GM19324 (cell line): ENCODE measurements at regions not wholly inside any gene's neighbourhood (a gene's known extent, or its start where the extent isn't known, plus 50 kb on each side); places are given as distances from the start of the nearest gene placed in this dataset.

ENCODE experiments used
- ATAC-seq: cut with Tn5 transposase; IDR thresholded peaks from one replicate; pipeline ENCODE4 v1.9.1; 2021; ENCODE audit warnings: mild to moderate bottlenecking, moderate library complexity; ENCODE audit not compliant: unreplicated experiment, low FRiP score

DNA sequence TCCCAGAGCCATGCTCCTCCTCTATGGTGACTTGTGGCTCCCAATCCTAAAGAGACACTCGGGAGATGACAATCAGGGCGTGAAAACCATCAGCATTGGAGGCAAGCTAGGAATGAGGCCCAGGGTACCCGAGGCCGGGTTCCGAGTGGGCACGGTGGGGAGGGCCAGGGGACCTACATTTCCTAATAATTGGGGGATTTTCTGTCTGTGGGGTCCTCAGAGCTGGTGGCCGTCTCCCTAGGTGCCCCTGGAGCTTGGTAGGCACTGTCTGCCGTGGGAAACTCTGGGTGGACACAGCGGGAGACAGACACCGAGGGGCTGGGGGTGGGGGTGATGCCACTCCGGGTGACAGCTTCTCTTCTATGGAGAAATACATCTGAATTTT, 312.5 kb upstream of the TNRC6C start:
- ATAC-seq, result no peak

DNA sequence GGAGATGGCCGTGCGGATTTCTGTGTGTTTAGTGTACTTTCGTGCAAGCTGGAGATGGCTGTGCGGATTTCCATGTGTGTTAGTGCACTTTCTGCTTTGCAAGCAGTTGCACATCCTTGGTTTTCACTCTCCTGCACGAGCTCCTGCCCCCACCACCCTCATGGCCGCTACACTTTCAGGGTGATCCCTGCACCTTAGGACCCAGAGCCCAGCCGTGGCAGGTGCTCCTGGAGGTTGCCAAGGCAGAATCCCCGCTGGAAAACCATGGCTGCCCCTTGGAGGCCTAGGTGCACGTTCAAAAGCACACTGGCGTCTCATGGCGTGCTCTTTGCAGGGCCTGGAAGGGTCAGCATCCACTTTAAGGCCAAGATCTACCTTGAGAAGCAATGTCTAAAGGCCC, 311.0 kb upstream of the TNRC6C start:
- ATAC-seq, result no peak

DNA sequence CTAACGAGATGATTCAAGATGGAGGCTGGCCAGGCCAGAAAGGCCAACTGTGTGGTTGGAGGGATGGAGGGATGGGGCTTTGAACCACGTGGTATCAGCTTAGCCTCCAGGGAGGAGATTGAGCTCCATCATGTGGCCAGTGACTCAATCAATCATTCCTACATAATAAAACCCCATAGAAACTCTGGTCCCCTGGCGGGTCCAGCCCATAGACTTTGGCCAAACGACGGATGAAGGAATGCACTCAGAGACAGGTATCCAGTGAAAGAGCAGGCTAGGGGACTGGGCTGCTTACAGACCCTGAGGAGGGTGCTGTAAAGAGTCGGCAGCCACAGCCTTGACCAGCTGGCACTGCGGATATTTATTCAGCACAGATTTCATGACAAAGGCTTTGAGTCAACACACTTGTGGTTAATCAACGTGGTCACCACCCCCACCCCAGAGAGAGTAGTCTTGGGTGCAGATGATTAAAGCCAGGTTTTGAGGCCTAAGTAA, 308.7 kb upstream of the TNRC6C start:
- ATAC-seq, result no peak

DNA sequence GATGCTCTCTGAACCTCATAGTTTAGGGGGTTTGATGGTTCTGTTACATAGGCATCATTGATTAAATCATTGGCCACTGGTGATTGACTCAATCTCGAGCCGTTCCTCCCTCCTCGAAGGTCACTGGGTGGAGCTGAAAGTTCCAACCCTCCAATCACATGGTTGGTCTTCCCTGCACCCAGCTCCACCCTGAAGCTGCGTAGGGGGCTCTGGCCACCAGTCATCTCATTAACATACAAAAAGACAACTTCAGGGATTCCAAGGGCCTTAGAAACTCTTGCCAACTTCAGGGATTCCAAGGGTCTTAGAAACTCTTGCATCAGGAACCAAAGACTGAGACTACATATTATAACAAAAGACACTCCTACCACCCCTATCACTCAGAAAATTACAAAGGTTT, 306.5 kb upstream of the TNRC6C start:
- ATAC-seq, result no peak

DNA sequence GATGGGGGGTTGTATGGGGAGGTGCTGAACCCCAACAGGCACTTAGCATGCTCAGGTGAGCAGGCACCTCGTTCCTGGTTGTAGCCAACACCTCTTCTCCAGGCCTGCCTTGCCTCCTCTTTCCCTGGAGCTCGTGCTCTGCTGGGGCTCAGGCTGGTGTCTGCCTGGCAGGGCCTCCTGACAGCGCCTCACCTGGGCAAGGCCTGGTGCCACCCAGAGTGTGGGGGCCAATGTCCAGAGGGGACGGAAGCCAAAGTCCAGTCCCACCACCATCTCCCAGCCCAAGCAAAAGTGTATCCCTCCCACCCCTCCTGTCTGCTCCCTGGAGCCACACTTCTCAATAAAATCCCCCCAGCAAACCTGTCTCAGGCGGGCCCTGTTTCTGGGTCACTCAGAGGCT, 304.2 kb upstream of the TNRC6C start:
- ATAC-seq, result no peak

DNA sequence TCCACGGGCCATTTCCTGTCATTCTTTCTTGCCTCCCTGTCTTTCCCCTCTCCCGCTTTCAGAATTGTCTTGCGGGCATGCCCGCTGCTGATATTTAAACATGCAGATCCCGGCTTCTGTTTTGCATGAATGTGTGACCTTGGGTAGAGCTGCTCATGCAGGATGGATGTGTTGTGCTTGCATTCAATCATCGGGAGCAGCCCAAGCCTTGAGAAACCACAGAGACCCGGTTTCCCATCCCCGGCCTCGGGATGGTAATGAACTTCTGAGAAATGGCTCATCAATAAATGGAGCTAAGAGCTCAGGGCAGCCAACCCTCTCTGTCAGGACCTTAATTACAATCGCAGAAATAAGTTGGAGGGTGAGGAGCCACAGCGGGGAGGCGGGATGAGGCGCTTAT, 303.7 kb upstream of the TNRC6C start:
- no peak for ATAC-seq

DNA sequence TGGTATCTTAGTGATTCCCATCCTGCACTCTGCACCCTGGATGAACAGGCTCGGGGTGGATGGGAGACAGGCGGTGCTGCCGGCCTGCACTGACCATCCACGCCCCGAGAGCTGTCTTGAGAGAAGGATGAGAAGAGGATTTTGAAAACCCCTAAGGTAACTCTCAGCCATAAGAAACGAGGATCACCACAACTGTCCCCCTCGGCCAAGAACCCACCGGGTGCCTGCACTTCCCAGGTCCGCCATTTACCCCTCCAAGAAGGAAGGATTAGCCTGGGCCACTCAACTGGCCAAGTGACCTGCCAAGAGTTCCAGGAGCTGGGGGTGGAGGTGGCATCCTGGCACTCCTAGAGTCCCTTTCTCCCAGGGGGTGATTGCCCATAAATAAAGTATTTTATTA, 302.4 kb upstream of the TNRC6C start:
- no peak for ATAC-seq

DNA sequence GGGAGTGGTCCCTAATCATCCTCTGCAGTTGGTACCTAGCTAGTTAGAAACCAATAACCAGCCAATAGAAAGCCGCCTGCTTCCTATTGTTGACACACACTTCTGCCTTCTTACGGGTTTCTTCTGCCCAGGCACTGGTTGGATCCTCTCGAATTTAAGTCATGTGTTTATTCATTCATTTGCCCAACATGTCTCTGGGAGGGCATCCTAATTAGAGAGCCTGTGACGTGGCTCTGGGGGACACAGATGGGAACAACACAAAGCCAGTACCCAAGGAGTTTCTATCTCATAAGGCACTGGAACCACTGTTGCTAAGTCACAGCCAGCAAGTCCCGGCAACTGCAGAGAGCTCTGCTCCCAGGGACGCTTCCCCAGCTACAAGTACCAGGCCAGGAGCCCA, 300.7 kb upstream of the TNRC6C start:
- ATAC-seq, result no peak

DNA sequence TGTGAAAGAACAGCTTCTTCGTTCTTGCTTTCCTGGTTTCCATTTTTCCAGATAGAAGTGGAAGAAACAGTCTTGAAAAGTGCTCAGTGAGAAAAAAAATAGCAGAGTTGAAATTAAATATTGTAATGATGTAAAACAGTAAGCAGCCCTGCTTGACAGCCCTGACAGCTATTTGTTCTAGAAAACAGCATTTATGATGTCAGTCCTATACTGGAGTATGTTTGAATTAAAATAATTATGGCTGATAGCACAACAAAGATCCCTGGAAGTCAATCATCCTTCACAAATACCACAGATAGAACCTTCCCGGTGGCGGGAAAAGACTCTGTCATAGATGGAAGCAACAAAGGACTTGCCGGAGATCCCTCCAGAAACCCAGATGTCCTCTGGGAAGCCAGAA, 298.0 kb upstream of the TNRC6C start:
- no peak for ATAC-seq

DNA sequence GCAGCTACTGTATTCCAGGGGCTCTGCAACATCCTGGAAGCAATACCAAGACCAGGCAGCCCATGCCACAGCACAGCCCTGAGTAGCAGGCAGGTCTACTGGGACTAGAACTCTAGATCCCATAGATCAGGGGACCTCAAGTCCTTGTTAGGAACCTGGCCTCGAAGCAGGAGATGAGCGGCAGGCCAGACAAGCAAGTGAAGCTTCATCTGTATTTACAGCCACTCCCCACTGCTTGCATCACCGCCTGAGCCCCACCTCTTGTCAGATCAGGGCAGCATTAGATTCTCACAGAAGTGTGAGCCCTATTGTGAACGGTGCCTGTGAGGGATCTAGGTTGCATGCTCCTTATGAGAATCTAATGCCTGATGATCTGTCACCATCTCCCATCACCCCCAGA, 295.7 kb upstream of the TNRC6C start:
- no peak for ATAC-seq

DNA sequence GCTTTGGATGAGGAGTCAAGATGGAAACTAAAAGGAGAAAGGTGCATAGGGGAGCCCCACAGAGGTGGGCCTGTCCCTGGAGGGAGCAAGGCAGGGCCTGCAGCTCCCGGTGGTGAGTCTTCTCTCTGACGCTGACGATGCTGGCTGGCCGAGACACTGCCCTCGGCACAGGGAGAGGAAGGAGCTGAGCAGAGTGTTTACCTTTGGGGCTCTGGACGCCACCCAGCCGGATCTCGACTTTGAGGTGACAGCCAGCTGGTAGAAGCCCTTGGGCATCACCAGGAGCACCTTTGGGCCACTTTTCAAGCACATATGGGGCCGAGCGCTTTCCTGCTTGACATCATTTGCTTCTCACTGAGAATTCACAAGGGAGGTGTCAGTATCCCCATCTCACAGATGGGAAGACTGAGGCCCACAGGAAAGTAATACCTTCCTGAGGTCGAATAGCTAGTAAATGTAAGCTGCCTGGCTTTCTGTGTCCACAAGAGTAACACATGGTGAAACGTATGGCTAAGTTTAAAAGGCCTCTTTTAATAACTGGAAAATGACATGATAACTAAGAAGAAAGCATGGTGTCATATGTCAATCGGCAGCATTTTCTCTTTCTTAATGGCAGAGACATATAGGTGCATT, 294.3 kb upstream of the TNRC6C start:
- ATAC-seq, result no peak

DNA sequence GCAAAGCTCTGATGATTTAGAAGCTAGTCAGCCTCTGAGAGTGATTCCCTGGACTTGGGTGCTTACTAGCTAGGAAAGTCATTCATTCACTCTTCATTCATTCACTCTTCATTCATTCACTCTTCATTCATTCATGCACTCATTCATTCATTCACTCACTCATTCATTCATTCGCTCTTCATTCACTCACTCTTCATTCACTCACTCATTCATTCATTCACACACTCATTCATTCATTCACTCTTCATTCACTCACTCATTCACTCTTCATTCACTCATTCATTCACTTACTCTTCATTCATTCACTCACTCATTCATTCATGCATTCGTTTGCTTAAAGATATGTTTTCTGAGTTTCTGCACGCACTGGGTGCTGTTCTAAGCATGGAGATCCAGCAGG, 292.7 kb upstream of the TNRC6C start:
- no peak for ATAC-seq

DNA sequence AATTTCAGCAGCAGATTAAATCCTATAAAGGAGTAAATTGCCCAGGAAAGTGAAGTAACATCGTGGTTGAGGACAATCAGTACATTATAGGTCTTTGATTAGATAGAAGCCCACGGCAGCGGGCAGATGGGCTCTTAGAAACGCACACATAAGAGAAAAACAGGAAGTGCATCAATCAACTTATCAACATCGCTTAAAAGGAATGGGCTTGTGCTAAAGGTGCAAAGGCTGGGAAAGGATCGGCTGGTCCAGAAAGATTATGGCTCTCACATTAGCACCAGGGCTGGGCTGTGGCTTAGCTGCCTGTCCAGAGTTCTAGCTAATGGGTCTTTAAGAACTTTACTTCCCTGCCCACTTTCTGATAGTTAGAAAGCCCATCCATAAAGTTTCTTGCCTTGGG, 292.0 kb upstream of the TNRC6C start:
- no peak for ATAC-seq

DNA sequence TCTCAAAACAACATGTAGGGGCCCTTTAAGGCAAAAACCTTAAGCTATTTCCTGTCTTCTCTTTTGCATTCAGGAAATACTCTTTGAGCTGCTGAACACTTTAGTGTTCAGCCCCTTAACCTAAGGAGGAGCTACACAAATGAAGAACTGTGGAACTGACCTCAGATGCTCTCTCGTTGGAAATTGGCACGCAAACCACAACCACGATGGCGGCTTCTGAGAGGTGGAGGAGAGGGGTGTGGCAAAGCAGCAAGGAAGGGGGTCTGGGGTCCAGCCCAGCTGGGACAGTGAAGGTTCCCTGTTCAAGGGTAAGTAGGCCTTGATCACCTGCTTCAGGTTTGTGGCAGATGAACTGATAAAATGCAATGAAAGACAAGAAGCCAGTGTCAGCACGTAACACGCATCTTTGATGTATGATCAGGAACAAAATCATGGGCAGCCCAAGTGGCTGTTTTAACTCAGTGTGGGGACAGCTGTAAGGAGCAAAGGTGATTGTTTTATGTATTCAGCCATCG, 291.6 kb upstream of the TNRC6C start:
- no peak for ATAC-seq

DNA sequence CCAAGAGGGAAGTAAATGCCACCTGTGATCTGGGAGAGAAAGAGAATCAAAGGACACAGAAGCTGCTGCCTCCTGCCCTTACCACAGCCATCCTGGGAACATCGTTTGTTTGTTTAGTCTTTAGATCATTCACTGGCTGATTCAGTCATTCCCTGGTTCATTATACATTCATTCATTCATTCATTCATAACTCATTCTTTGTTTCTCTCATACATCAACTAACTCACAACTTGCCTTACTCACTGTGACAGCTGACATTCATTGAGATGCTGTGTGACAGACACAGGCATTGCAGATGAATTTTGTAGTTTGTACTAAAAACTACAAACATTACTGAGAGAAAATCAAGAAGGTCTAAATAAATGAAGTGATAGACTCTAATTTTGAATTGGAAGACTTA, 291.0 kb upstream of the TNRC6C start:
- no peak for ATAC-seq

DNA sequence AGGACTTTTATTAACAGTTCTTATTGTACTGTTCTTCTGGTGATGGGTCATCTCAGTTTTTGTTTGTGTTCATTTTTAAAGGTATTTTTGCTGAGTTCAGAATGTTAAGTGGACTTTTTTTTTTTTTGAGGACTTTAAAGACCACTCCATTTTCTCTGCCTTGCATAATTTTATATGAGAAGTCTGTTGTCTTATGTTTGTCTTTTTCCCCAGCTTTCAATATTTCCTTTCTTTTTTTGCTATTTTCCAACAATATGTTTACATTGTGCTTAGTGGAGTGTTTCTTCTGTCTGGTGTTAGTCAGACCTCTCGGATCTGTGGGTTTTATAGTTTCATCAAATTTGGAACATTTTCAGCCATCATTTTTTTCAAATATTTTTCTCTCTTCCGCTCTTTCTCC, 290.0 kb upstream of the TNRC6C start:
- ATAC-seq, result no peak

DNA sequence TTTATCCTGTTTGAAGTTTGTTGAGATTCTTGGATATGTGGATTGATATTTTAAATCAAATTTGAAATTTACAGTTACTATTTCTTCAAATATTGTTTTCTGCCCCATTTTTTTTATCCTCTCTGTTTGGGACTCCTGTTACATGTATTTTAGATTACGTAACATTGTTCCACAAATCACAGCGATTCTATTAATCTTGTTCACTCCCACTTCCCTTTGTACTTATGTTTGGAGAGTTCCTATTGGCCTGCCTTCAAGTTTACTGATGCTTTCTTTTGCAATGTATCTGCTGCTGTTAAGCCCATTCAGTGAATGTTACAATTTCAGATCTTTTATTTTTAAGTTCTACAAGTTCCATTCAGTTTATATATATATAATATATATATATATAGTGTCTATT, 288.3 kb upstream of the TNRC6C start:
- ATAC-seq, result no peak

DNA sequence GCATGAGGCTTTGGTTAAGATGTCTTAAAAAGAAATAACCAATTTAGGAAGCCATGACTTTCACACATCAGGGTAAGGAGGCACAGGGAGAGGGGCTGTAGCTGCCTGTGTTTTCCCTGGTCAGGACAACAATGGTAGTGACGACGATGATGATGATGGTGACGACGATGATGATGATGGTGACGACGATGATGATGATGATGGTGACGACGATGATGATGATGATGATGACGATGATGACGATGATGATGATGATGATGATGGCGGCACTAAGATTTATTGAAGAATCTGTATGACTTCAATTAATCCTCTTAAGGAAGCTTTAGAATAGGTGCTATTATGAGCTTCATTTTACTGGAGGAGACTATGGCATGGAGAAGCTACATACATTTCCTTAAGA, 284.1 kb upstream of the TNRC6C start:
- no peak for ATAC-seq

DNA sequence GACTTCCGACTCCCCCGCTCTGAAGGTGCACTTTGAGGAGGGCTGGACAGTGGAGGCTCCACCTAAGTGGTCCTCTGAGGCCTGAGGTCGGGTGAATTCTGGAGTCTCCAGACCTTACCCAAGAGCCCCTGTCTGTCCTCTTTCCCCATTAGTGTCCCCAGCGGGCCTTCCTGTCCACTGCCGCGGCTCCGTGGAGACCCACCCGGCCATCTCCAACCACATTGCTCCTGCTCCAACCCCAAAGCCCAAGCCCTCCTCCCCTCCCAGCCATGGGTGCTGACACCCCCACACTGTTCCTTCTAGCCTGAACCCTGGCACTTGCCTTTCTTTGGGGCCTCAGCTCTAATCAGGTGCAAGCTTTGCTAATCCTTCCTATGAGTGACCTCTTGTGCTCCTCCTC, 283.1 kb upstream of the TNRC6C start:
- no peak for ATAC-seq

DNA sequence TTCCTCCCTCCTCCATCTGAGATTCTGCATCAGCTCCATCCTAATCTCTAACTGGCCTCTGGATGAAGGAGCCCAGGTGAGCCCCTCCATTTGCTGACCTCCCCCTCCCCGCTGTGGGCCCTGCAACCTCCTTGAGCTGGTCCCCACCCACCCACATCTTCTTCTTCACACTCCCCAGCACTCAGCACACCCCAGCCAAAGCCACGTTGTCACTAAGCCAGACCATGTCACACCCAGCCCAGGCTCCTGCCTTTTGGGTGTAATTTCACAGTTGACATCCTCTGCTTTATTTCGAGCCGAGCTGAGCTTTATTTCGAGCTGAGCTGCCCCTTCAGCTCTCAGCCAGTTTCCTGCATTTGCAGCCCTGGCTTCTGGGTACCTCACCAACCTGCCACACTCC, 282.7 kb upstream of the TNRC6C start:
- no peak for ATAC-seq

DNA sequence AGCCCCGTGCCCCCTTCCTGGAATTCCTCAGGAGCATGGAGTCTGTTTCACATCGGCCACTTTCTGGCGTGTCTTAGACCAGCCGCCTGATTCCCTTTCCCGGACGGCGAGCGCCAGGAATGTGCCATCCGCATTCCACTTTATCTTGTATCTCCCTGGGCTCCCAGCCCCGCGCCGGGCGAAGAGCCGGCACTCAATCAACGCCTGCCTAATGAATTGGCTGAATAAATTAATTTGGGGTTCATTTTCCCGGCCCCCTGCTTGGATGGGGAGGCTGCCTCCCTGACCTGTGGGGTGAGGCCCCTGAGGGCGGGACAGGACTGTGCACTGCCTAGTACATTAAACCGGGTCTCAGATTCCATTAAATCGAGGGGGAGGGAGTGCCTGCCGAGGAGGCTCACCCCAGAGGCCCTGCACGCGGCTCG, 282.3 kb upstream of the TNRC6C start:
- ATAC-seq, result no peak

DNA sequence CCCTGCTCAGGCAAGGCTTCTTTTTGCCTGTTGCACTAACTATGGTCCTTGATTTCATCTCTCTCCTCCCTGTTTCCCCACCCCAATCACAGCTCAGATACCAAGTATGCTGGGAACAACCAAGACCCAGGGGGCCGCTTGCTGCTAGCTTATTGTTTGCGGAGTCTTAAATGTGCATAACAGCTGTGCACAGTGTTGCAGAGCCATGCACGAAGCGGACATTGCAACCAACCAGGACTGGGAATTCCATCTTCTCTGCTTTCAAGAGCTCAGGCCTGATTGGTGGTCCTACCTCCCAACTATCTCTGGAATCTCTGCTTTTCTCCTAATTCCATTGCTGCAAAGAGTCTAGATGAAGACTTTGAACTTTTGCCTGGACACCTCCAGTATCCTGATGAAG, 281.3 kb upstream of the TNRC6C start:
- no peak for ATAC-seq

DNA sequence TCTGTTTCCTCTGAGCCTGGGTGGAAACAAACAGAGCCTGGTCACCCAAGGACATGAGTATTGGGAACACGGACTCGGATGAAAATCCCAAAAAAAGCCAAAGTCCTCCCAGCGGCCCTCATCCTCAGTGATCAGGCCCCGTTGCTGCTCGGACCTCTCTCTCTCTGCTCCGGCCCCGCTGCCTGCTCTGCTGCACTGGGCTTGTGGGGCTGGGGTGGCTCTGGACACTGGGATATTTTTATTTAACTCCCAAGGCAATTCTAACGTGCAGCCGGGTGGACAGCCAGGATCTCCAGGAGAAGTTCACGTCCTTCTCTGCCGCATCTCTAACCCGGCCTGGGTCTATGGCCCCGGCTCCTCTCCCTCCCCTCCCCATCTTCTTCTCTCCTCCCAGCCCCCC, 280.9 kb upstream of the TNRC6C start:
- no peak for ATAC-seq
